ENCODE measurements at regions not wholly inside any gene's neighbourhood (a gene's known extent, or its start where the extent isn't known, plus 50 kb on each side); places are given as distances from the start of the nearest gene placed in this dataset.

- H4K20me1 ChIP-seq (ENCODE audit: insufficient read depth, low read length): no peaks in the 10 kb centered on the region
- no peak overlapping the region for H3K4me2 ChIP-seq (replicated peaks; ENCODE audit: extremely low read depth, low read length, poor library complexity, severe bottlenecking)
- H2AFZ ChIP-seq (ENCODE audit: insufficient read depth, low read depth, low read length, poor library complexity, severe bottlenecking): no peak overlapping the region
- Mint-ChIP-seq H3K36me3 (no peaks in the 10 kb centered on the region), H3K27ac (no peak overlapping the region), H3K9me3 (peaks cover 3 to 8% (median 4%) of the 10 kb centered on the region in 7 donors), H3K4me1 (no peaks in the 10 kb centered on the region), H3K27me3 (ENCODE audit: low read depth in 3 of 3) (peaks cover 0 to 2% (median 0%) of the 10 kb centered on the region in 3 donors), H3K4me3 (no peak overlapping the region)
- no peak overlapping the region for H3K27ac ChIP-seq (ENCODE audit: low read depth in 1 of 2, low read length in 2 of 2)
- DNase-seq: no peak
- H3K4me3 ChIP-seq (replicated peaks in 1 of 3; ENCODE audit: low read depth in 2 of 3, low read length in 3 of 3): no peak overlapping the region
- peaks cover 4 to 5% of the 10 kb centered on the region in 2 donors for H3K9me3 ChIP-seq (replicated peaks in 1 of 2; ENCODE audit: control insufficient read depth in 1 of 2, insufficient read depth in 1 of 2, low read length in 2 of 2)
- H3K27me3 ChIP-seq (ENCODE audit: control insufficient read depth in 2 of 2, insufficient read depth in 2 of 2, low read length in 2 of 2): no peaks in the 10 kb centered on the region
- H3K36me3 ChIP-seq (replicated peaks in 1 of 2; ENCODE audit: control insufficient read depth in 1 of 2, insufficient read depth in 2 of 2, low read length in 2 of 2): no peaks in the 10 kb centered on the region
- TF ChIP-seq, protein P1, sequence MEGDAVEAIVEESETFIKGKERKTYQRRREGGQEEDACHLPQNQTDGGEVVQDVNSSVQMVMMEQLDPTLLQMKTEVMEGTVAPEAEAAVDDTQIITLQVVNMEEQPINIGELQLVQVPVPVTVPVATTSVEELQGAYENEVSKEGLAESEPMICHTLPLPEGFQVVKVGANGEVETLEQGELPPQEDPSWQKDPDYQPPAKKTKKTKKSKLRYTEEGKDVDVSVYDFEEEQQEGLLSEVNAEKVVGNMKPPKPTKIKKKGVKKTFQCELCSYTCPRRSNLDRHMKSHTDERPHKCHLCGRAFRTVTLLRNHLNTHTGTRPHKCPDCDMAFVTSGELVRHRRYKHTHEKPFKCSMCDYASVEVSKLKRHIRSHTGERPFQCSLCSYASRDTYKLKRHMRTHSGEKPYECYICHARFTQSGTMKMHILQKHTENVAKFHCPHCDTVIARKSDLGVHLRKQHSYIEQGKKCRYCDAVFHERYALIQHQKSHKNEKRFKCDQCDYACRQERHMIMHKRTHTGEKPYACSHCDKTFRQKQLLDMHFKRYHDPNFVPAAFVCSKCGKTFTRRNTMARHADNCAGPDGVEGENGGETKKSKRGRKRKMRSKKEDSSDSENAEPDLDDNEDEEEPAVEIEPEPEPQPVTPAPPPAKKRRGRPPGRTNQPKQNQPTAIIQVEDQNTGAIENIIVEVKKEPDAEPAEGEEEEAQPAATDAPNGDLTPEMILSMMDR (IDR thresholded peaks at IDR 0.05): no peak
- no peak overlapping the region for H3K9ac ChIP-seq (ENCODE audit: insufficient read depth, low read length, poor library complexity, severe bottlenecking)
- intact Hi-C loops (cut with micrococcal nuclease): no loop called here
- H3K79me2 ChIP-seq (ENCODE audit: insufficient read depth, low read length): no peaks in the 10 kb centered on the region
- H3K4me1 ChIP-seq (ENCODE audit: control insufficient read depth in 1 of 2, insufficient read depth in 2 of 2, low read length in 2 of 2): no peaks in the 10 kb centered on the region
These were observed 128.6 kb upstream of the THSD7A start for GRCh38 chr7:11960621-11961020.

DNA sequence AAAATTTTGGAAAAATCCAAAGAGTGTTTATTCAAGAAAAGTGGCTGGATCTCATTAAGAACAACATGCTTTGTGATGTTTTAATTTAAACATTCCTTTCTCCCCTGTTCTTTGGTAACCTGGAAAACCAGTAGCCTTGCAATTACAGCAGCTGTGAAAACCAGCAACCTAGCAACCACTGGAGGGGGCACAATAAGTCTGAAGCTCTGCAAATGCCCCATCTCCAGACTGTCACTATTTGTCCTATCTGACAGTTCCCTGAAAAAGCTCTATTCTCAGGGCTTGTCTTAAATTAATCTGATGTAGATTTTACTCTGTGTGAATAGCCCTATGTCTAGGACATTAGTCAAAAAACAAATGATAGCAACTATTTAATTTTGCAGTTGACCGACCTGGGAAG lies 137.6 kb upstream of the THSD7A start:
- Histone ChIP-seq H3K4me1 (ENCODE audit: control insufficient read depth in 1 of 2, insufficient read depth in 2 of 2, low read length in 2 of 2) (no peaks in the 10 kb centered on the region), H3K79me2 (ENCODE audit: insufficient read depth, low read length) (no peaks in the 10 kb centered on the region), H4K20me1 (ENCODE audit: insufficient read depth, low read length) (no peaks in the 10 kb centered on the region), H3K27me3 (ENCODE audit: control insufficient read depth in 2 of 2, insufficient read depth in 2 of 2, low read length in 2 of 2) (no peaks in the 10 kb centered on the region), H2AFZ (ENCODE audit: insufficient read depth, low read depth, low read length, poor library complexity, severe bottlenecking) (no peak overlapping the region), H3K4me3 (replicated peaks in 1 of 3; ENCODE audit: low read depth in 2 of 3, low read length in 3 of 3) (no peak overlapping the region), H3K9ac (ENCODE audit: insufficient read depth, low read length, poor library complexity, severe bottlenecking) (no peak overlapping the region), H3K27ac (ENCODE audit: low read depth in 1 of 2, low read length in 2 of 2) (no peak overlapping the region), H3K4me2 (replicated peaks; ENCODE audit: extremely low read depth, low read length, poor library complexity, severe bottlenecking) (no peak overlapping the region), H3K9me3 (replicated peaks in 1 of 2; ENCODE audit: control insufficient read depth in 1 of 2, insufficient read depth in 1 of 2, low read length in 2 of 2) (peaks cover 14 to 16% of the 10 kb centered on the region in 2 donors), H3K36me3 (replicated peaks in 1 of 2; ENCODE audit: control insufficient read depth in 1 of 2, insufficient read depth in 2 of 2, low read length in 2 of 2) (no peaks in the 10 kb centered on the region)
- H3K9me3 Mint-ChIP-seq: peaks cover 1 to 13% (median 6%) of the 10 kb centered on the region in 7 donors
- H3K36me3 Mint-ChIP-seq: no peaks in the 10 kb centered on the region
- no peak overlapping the region for H3K4me3 Mint-ChIP-seq
- TF ChIP-seq, protein P1 (IDR thresholded peaks at IDR 0.05): no peak
- WGBS (ENCODE audit: insufficient coverage): no CpG with 5 or more reads among the region's 1 CpG
- H3K27me3 Mint-ChIP-seq (ENCODE audit: low read depth in 3 of 3): no peaks in the 10 kb centered on the region
- no peaks in the 10 kb centered on the region for H3K4me1 Mint-ChIP-seq
- H3K27ac Mint-ChIP-seq: no peak overlapping the region
- intact Hi-C loops (cut with micrococcal nuclease): no loop called here
- no peak for DNase-seq
